Activated T-cell treated with anti-CD3 and anti-CD28 coated beads, Interleukin-2, amount 50 U/mL, for 1 hour (primary cell): ENCODE measurements at regions not wholly inside any gene's neighbourhood (a gene's known extent, or its start where the extent isn't known, plus 50 kb on each side); places are given as distances from the start of the nearest gene placed in this dataset.

Experiments
- DNase-seq: peaks from one replicate; pipeline ENCODE4 v3.0.0-alpha.2; 2020

- no peak for DNase-seq
Observed at GRCh38 chr17:77399319-77399957, 258.7 kb downstream of the SEC14L1 start.

GRCh38 chr17:77400445-77400870, 259.7 kb downstream of the SEC14L1 start:
- DNase-seq: peak; percentile 84

- no peak for DNase-seq
Observed at GRCh38 chr17:77402159-77402731, 261.5 kb downstream of the SEC14L1 start.

GRCh38 chr17:77403854-77404253, 263.1 kb downstream of the SEC14L1 start:
- no peak for DNase-seq

GRCh38 chr17:77404812-77405581, 264.2 kb downstream of the SEC14L1 start:
- peak; percentile 80 for DNase-seq

GRCh38 chr17:77405867-77406732, 265.3 kb downstream of the SEC14L1 start:
- no peak for DNase-seq

- no peak for DNase-seq
Observed at GRCh38 chr17:77407321-77408277, 266.8 kb downstream of the SEC14L1 start.

GRCh38 chr17:77408284-77408683, 267.5 kb downstream of the SEC14L1 start:
- DNase-seq: no peak

- DNase-seq: no peak
Observed at GRCh38 chr17:77409282-77410161, 268.8 kb downstream of the SEC14L1 start.

GRCh38 chr17:77410470-77410869, 269.7 kb downstream of the SEC14L1 start:
- no peak for DNase-seq

GRCh38 chr17:77414811-77415400, 274.1 kb downstream of the SEC14L1 start:
- DNase-seq: no peak

- DNase-seq: no peak
Observed at GRCh38 chr17:77416105-77416713, 275.4 kb downstream of the SEC14L1 start.

- no peak for DNase-seq
Observed at GRCh38 chr17:77417575-77417974, 276.8 kb downstream of the SEC14L1 start.

GRCh38 chr17:77418609-77419008, 277.8 kb downstream of the SEC14L1 start:
- no peak for DNase-seq

GRCh38 chr17:77419095-77419494, 278.3 kb downstream of the SEC14L1 start:
- no peak for DNase-seq

- DNase-seq: no peak
Observed at GRCh38 chr17:77419547-77420094, 278.9 kb downstream of the SEC14L1 start.

- DNase-seq: no peak
Observed at GRCh38 chr17:77420095-77420803, 279.5 kb downstream of the SEC14L1 start.

- DNase-seq: peak; percentile 65
Observed at GRCh38 chr17:77420804-77421629, 280.2 kb downstream of the SEC14L1 start.
